Neural progenitor cell (in vitro differentiated cells): ENCODE measurements at regions not wholly inside any gene's neighbourhood (a gene's known extent, or its start where the extent isn't known, plus 50 kb on each side); places are given as distances from the start of the nearest gene placed in this dataset.

Experiments
- DNase-seq: peaks from one replicate; pipeline ENCODE4 v3.0.0-alpha.2; 2016; ENCODE audit warnings: low spot score
- H2AFZ ChIP-seq: fragments of 200-600 bp; sonication (generic); replicated peaks from 2 replicates; pipeline ENCODE4 v1.6.1; 2016; ENCODE audit warnings: antibody characterized with exemption
- H3F3A ChIP-seq: fragments of 200-600 bp; sonication (generic); 2 replicates; pipeline ENCODE4 v1.6.1; 2016; ENCODE audit warnings: antibody characterized with exemption, low read depth
- H3K27ac ChIP-seq: fragments of 200-600 bp; sonication (generic); 2 replicates; pipeline ENCODE4 v1.5.1; 2016; ENCODE audit warnings: mild to moderate bottlenecking
- H3K27me3 ChIP-seq: fragments of 200-600 bp; sonication (generic); 2 replicates; pipeline ENCODE4 v1.6.1; 2016; ENCODE audit warnings: mild to moderate bottlenecking, moderate library complexity
- H3K36me3 ChIP-seq: fragments of 200-600 bp; sonication (generic); 2 replicates; pipeline ENCODE4 v1.5.1; 2016
- H3K4me1 ChIP-seq: fragments of 200-600 bp; sonication (generic); 2 replicates; pipeline ENCODE4 v1.6.1; 2016; ENCODE audit warnings: mixed run types
- H3K4me2 ChIP-seq: fragments of 200-600 bp; sonication (generic); 2 replicates; pipeline ENCODE4 v1.6.1; 2016
- H3K4me3 ChIP-seq: fragments of 200-600 bp; sonication (generic); 2 replicates; pipeline ENCODE4 v1.5.1; 2016
- H3K79me2 ChIP-seq: fragments of 200-600 bp; sonication (generic); 2 replicates; pipeline ENCODE4 v1.6.1; 2016; ENCODE audit warnings: low read depth
- H3K9ac ChIP-seq: fragments of 200-600 bp; sonication (generic); 2 replicates; pipeline ENCODE4 v1.6.1; 2016
- H3K9me3 ChIP-seq: fragments of 200-600 bp; sonication (generic); 2 replicates; pipeline ENCODE4 v1.5.1; 2016; ENCODE audit warnings: low read depth
- H4K20me1 ChIP-seq: fragments of 200-600 bp; sonication (generic); 2 replicates; pipeline ENCODE4 v1.6.1; 2016; ENCODE audit warnings: low read depth
- H3K27ac Mint-ChIP-seq: 3 replicates; pipeline ENCODE4 v1.8.0; 2021; ENCODE audit warnings: mixed read lengths
- H3K27me3 Mint-ChIP-seq: 2 replicates; pipeline ENCODE4 v1.8.0; 2022; ENCODE audit warnings: low read depth, mild to moderate bottlenecking, inconsistent platforms, moderate library complexity, mixed read lengths; ENCODE audit not compliant: insufficient read depth
- H3K36me3 Mint-ChIP-seq: 3 replicates; pipeline ENCODE4 v1.8.0; 2021; ENCODE audit warnings: mixed read lengths
- H3K4me1 Mint-ChIP-seq: 3 replicates; pipeline ENCODE4 v1.8.0; 2021; ENCODE audit warnings: mixed read lengths
- H3K4me3 Mint-ChIP-seq: 3 replicates; pipeline ENCODE4 v1.8.0; 2021; ENCODE audit warnings: mild to moderate bottlenecking, moderate library complexity, mixed read lengths
- H3K9me3 Mint-ChIP-seq: 3 replicates; pipeline ENCODE4 v1.8.0; 2020; ENCODE audit warnings: mixed read lengths
- CTCF ChIP-seq: fragments of 200-600 bp; sonication (generic); IDR thresholded peaks from 2 replicates; pipeline ENCODE4 v1.5.1; 2017; ENCODE audit warnings: antibody characterized with exemption, mild to moderate bottlenecking
- EZH2 ChIP-seq: fragments of 200-600 bp; sonication (generic); IDR thresholded peaks from 2 replicates; pipeline ENCODE4 v1.6.1; 2017; ENCODE audit warnings: antibody characterized with exemption, mild to moderate bottlenecking, moderate library complexity
- EZH2phosphoT487 ChIP-seq: fragments of 200-600 bp; sonication (generic); IDR thresholded peaks from 2 replicates; pipeline ENCODE4 v1.6.1; 2017; ENCODE audit warnings: antibody characterized with exemption

GRCh38 chr17:55668312-55668920 is 54.2 kb downstream of the TMEM100 start:
- H3K27ac Mint-ChIP-seq = peak overlapping the region; percentile 97
- Histone ChIP-seq H3K4me1 (peaks cover 8% of the 10 kb centered on the region), H3K36me3 (no peaks in the 10 kb centered on the region), H4K20me1 (no peaks in the 10 kb centered on the region), H3F3A (no peaks in the 10 kb centered on the region), H3K4me3 (no peak overlapping the region), H2AFZ (no peak overlapping the region), H3K79me2 (no peaks in the 10 kb centered on the region), H3K27ac (no peak overlapping the region), H3K4me2 (no peak overlapping the region), H3K9me3 (no peaks in the 10 kb centered on the region), H3K27me3 (no peaks in the 10 kb centered on the region), H3K9ac (no peak overlapping the region)
- TF ChIP-seq EZH2 (no peak), CTCF (no peak), EZH2phosphoT487 (no peak)
- DNase-seq = no peak
- H3K4me1 Mint-ChIP-seq = peaks cover 26% of the 10 kb centered on the region
- no peaks in the 10 kb centered on the region for H3K9me3 Mint-ChIP-seq
- no peaks in the 10 kb centered on the region for H3K36me3 Mint-ChIP-seq
- no peak overlapping the region for H3K4me3 Mint-ChIP-seq
- H3K27me3 Mint-ChIP-seq = peaks cover 2% of the 10 kb centered on the region

- Histone ChIP-seq H3K4me1 (peaks cover 8% of the 10 kb centered on the region), H3K9ac (no peak overlapping the region), H3F3A (no peaks in the 10 kb centered on the region), H3K9me3 (no peaks in the 10 kb centered on the region), H3K27ac (no peak overlapping the region), H3K36me3 (no peaks in the 10 kb centered on the region), H3K4me3 (no peak overlapping the region), H3K27me3 (no peaks in the 10 kb centered on the region), H2AFZ (no peak overlapping the region), H3K4me2 (no peak overlapping the region), H3K79me2 (no peaks in the 10 kb centered on the region), H4K20me1 (no peaks in the 10 kb centered on the region)
- Mint-ChIP-seq H3K36me3 (no peaks in the 10 kb centered on the region), H3K27ac (no peak overlapping the region), H3K4me3 (no peak overlapping the region), H3K27me3 (peaks cover 2% of the 10 kb centered on the region), H3K9me3 (no peaks in the 10 kb centered on the region), H3K4me1 (peaks cover 26% of the 10 kb centered on the region)
- no peak for DNase-seq
- no peak for TF ChIP-seq EZH2phosphoT487
- no peak for TF ChIP-seq EZH2
- TF ChIP-seq CTCF = no peak
Observed at GRCh38 chr17:55666806-55667205, 55.9 kb downstream of the TMEM100 start.

GRCh38 chr17:55664287-55664686 is 58.4 kb downstream of the TMEM100 start:
- Histone ChIP-seq H3K9me3 (no peaks in the 10 kb centered on the region), H3K4me1 (peaks cover 19% of the 10 kb centered on the region), H3F3A (no peaks in the 10 kb centered on the region), H3K27ac (no peak overlapping the region), H3K9ac (no peak overlapping the region), H3K36me3 (no peaks in the 10 kb centered on the region), H3K79me2 (no peaks in the 10 kb centered on the region), H4K20me1 (no peaks in the 10 kb centered on the region), H2AFZ (no peak overlapping the region), H3K4me3 (no peak overlapping the region), H3K27me3 (no peaks in the 10 kb centered on the region), H3K4me2 (no peak overlapping the region)
- no peak overlapping the region for H3K27ac Mint-ChIP-seq
- H3K27me3 Mint-ChIP-seq = no peaks in the 10 kb centered on the region
- H3K4me3 Mint-ChIP-seq = no peak overlapping the region
- TF ChIP-seq CTCF (no peak), EZH2phosphoT487 (no peak), EZH2 (no peak)
- H3K4me1 Mint-ChIP-seq = peaks cover 29% of the 10 kb centered on the region
- DNase-seq = no peak
- H3K36me3 Mint-ChIP-seq = no peaks in the 10 kb centered on the region
- H3K9me3 Mint-ChIP-seq = no peaks in the 10 kb centered on the region
